Smooth muscle cell (in vitro differentiated cells): ENCODE measurements at regions not wholly inside any gene's neighbourhood (a gene's known extent, or its start where the extent isn't known, plus 50 kb on each side); places are given as distances from the start of the nearest gene placed in this dataset.

Source experiments
- DNase-seq: peaks from one replicate; lab custom pipeline; 2025; ENCODE audit not compliant: unreplicated experiment; lab: John Stamatoyannopoulos, UW
- H2AFZ ChIP-seq: fragments of 200-600 bp; sonication (generic); 2 replicates; pipeline ENCODE4 v1.6.0; 2016; ENCODE audit warnings: antibody characterized with exemption, low read depth, mild to moderate bottlenecking
- H3F3A ChIP-seq: fragments of 200-600 bp; sonication (generic); 2 replicates; pipeline ENCODE4 v1.6.0; 2017; ENCODE audit warnings: antibody characterized with exemption, low read depth
- H3K27ac ChIP-seq: fragments of 200-600 bp; sonication (generic); 2 replicates; pipeline ENCODE4 v1.5.1; 2016; ENCODE audit warnings: low read depth, mild to moderate bottlenecking
- H3K27me3 ChIP-seq: fragments of 200-600 bp; sonication (generic); 2 replicates; pipeline ENCODE4 v1.6.1; 2016; ENCODE audit warnings: low read depth, mild to moderate bottlenecking
- H3K36me3 ChIP-seq: fragments of 200-600 bp; sonication (generic); 2 replicates; pipeline ENCODE4 v1.5.1; 2016; ENCODE audit warnings: low read depth
- H3K4me1 ChIP-seq: fragments of 200-600 bp; sonication (generic); 2 replicates; pipeline ENCODE4 v1.5.1; 2016; ENCODE audit warnings: low read depth
- H3K4me2 ChIP-seq: fragments of 200-600 bp; sonication (generic); 2 replicates; pipeline ENCODE4 v1.6.0; 2016; ENCODE audit warnings: mild to moderate bottlenecking
- H3K4me3 ChIP-seq: fragments of 200-600 bp; sonication (generic); 2 replicates; pipeline ENCODE4 v1.5.1; 2016; ENCODE audit warnings: mild to moderate bottlenecking
- H3K79me2 ChIP-seq: fragments of 200-600 bp; sonication (generic); 2 replicates; pipeline ENCODE4 v1.6.0; 2016; ENCODE audit warnings: low read depth, mild to moderate bottlenecking
- H3K9ac ChIP-seq: fragments of 200-600 bp; sonication (generic); 2 replicates; pipeline ENCODE4 v1.6.0; 2016; ENCODE audit warnings: low read depth
- H3K9me3 ChIP-seq: fragments of 200-600 bp; sonication (generic); replicated peaks from 2 replicates; pipeline ENCODE4 v1.5.1; 2016; ENCODE audit warnings: low read depth
- H4K20me1 ChIP-seq: fragments of 200-600 bp; sonication (generic); 2 replicates; pipeline ENCODE4 v1.6.0; 2016; ENCODE audit warnings: low read depth
- CTCF ChIP-seq: fragments of 200-600 bp; sonication (generic); IDR thresholded peaks from 2 replicates; pipeline ENCODE4 v1.5.1; 2017; ENCODE audit warnings: borderline replicate concordance, mild to moderate bottlenecking, antibody characterized with exemption; ENCODE audit not compliant: insufficient read depth, poor library complexity, severe bottlenecking
- WGBS: methylation state at CpG from one replicate; pipeline ENCODE4 v1.1.7; 2016; ENCODE audit warnings: low lambda C conversion rate; 5-methylcytosine and 5-hydroxymethylcytosine counted together

GRCh38 chr2:8398040-8398668, 283.7 kb upstream of the ID2 start:
- no peak overlapping the region for H2AFZ ChIP-seq
- no peak overlapping the region for H3K9ac ChIP-seq
- H4K20me1 ChIP-seq, result no peaks in the 10 kb centered on the region
- H3K27ac ChIP-seq, result no peak overlapping the region
- H3K4me2 ChIP-seq, result no peak overlapping the region
- no peaks in the 10 kb centered on the region for H3K79me2 ChIP-seq
- no peak for DNase-seq
- H3K9me3 ChIP-seq, result no peaks in the 10 kb centered on the region
- H3K36me3 ChIP-seq, result no peaks in the 10 kb centered on the region
- no peaks in the 10 kb centered on the region for H3F3A ChIP-seq
- H3K4me1 ChIP-seq, result no peaks in the 10 kb centered on the region
- TF ChIP-seq CTCF, result no peak
- WGBS, result 96% methylated on average over 13 of the region's 13 CpGs
- H3K4me3 ChIP-seq, result no peak overlapping the region
- no peaks in the 10 kb centered on the region for H3K27me3 ChIP-seq

GRCh38 chr2:8399731-8400130, 282.1 kb upstream of the ID2 start:
- H3K36me3 ChIP-seq, result no peaks in the 10 kb centered on the region
- TF ChIP-seq CTCF, result no peak
- no peaks in the 10 kb centered on the region for H4K20me1 ChIP-seq
- WGBS, result 64% methylated on average over 4 of the region's 4 CpGs
- DNase-seq, result no peak
- H3K79me2 ChIP-seq, result no peaks in the 10 kb centered on the region
- H3K9me3 ChIP-seq, result no peaks in the 10 kb centered on the region
- H3K4me1 ChIP-seq, result no peaks in the 10 kb centered on the region
- H3K27me3 ChIP-seq, result no peaks in the 10 kb centered on the region
- no peak overlapping the region for H3K27ac ChIP-seq
- no peak overlapping the region for H3K4me3 ChIP-seq
- no peak overlapping the region for H3K4me2 ChIP-seq
- H2AFZ ChIP-seq, result no peak overlapping the region
- no peak overlapping the region for H3K9ac ChIP-seq
- no peaks in the 10 kb centered on the region for H3F3A ChIP-seq

GRCh38 chr2:8400196-8400595, 281.7 kb upstream of the ID2 start:
- H3K4me2 ChIP-seq, result no peak overlapping the region
- no peak overlapping the region for H2AFZ ChIP-seq
- TF ChIP-seq CTCF, result no peak
- H3F3A ChIP-seq, result no peaks in the 10 kb centered on the region
- WGBS, result 88% methylated on average over 10 of the region's 10 CpGs
- no peaks in the 10 kb centered on the region for H3K79me2 ChIP-seq
- no peaks in the 10 kb centered on the region for H3K9me3 ChIP-seq
- H3K27me3 ChIP-seq, result no peaks in the 10 kb centered on the region
- no peaks in the 10 kb centered on the region for H3K4me1 ChIP-seq
- H3K36me3 ChIP-seq, result no peaks in the 10 kb centered on the region
- no peak overlapping the region for H3K4me3 ChIP-seq
- no peak for DNase-seq
- H4K20me1 ChIP-seq, result no peaks in the 10 kb centered on the region
- no peak overlapping the region for H3K27ac ChIP-seq
- H3K9ac ChIP-seq, result no peak overlapping the region

- no peak overlapping the region for H2AFZ ChIP-seq
- H3K4me1 ChIP-seq, result no peaks in the 10 kb centered on the region
- TF ChIP-seq CTCF, result no peak
- 100% methylated on average over 1 of the region's 1 CpG for WGBS
- no peak overlapping the region for H3K27ac ChIP-seq
- H3K4me2 ChIP-seq, result no peak overlapping the region
- H3K4me3 ChIP-seq, result no peak overlapping the region
- H3K9me3 ChIP-seq, result no peaks in the 10 kb centered on the region
- no peaks in the 10 kb centered on the region for H3F3A ChIP-seq
- H3K36me3 ChIP-seq, result no peaks in the 10 kb centered on the region
- H3K27me3 ChIP-seq, result no peaks in the 10 kb centered on the region
- H3K9ac ChIP-seq, result no peak overlapping the region
- H3K79me2 ChIP-seq, result no peaks in the 10 kb centered on the region
- H4K20me1 ChIP-seq, result no peaks in the 10 kb centered on the region
- DNase-seq, result no peak
Observed at GRCh38 chr2:8402222-8402621, 279.6 kb upstream of the ID2 start.
